T-cell (primary cell): ENCODE measurements at regions not wholly inside any gene's neighbourhood (a gene's known extent, or its start where the extent isn't known, plus 50 kb on each side); places are given as distances from the start of the nearest gene placed in this dataset.

Experiments
- ATAC-seq, 4 experiments: fragments of 200-7000 bp in 3 of 4; fragments of 150-1000 bp in 1 of 4; cut with Tn5 transposase; replicated peaks in 1 of 4; 1 replicate in 3 of 4; 2 replicates in 1 of 4; pipeline ENCODE4 v1.10.0; 2021; ENCODE audit warnings: moderate library complexity in 3 of 4, mild to moderate bottlenecking in 2 of 4, moderate number of reproducible peaks in 1 of 4
- CTCF ChIA-PET, 2 donors: fragments of 300-600 bp; sonication (Branson Sonifier 250); formaldehyde crosslinking; loops; one replicate each; lab custom pipeline; 2022; ENCODE audit warnings: antibody characterized with exemption in 2 of 2; lab: Charles Lee
- POLR2A ChIA-PET, 2 donors: fragments of 300-600 bp; sonication (Branson Sonifier 250); formaldehyde crosslinking; loops; one replicate each; lab custom pipeline; 2022; ENCODE audit warnings: antibody characterized with exemption in 2 of 2; lab: Charles Lee
- DNase-seq, 35 experiments: peaks; one replicate each; pipeline versions ENCODE4 v3.0.0 to v3.0.0-alpha.2; 2013 to 2023
- H3K27ac ChIP-seq: one replicate; pipeline ENCODE4 v1.5.1; 2013; ENCODE audit warnings: low read length
- H3K27me3 ChIP-seq, 2 experiments: replicated peaks in 1 of 2; 1 replicate in 1 of 2; 2 replicates in 1 of 2; pipeline versions ENCODE4 v1.6.1 to v1.7.0; 2013; ENCODE audit warnings: low read length in 1 of 2, mixed read lengths in 1 of 2; ENCODE audit not compliant: control insufficient read depth in 2 of 2, insufficient read depth in 2 of 2; ENCODE audit errors: extremely low read depth in 1 of 2
- H3K36me3 ChIP-seq, 2 donors: 1 replicate in 1 of 2; 2 replicates in 1 of 2; pipeline versions ENCODE4 v1.6.1 to v1.7.0; 2013; ENCODE audit warnings: low read length in 1 of 2; ENCODE audit not compliant: control insufficient read depth in 2 of 2, insufficient read depth in 1 of 2; ENCODE audit errors: extremely low read depth in 1 of 2
- H3K4me1 ChIP-seq, 2 experiments: 1 replicate in 1 of 2; 2 replicates in 1 of 2; pipeline versions ENCODE4 v1.6.1 to v1.7.0; 2013; ENCODE audit warnings: low read length in 2 of 2, mixed read lengths in 1 of 2; ENCODE audit not compliant: insufficient read depth in 2 of 2, control insufficient read depth in 1 of 2; ENCODE audit errors: extremely low read depth in 1 of 2
- H3K4me3 ChIP-seq, 2 donors: 1 replicate in 1 of 2; 2 replicates in 1 of 2; pipeline versions ENCODE4 v1.5.1 to v1.7.0; 2013; ENCODE audit warnings: mild to moderate bottlenecking in 2 of 2, low read length in 1 of 2, moderate library complexity in 1 of 2; ENCODE audit not compliant: control insufficient read depth in 1 of 2; ENCODE audit errors: extremely low read depth in 1 of 2
- H3K9me3 ChIP-seq: 2 replicates; pipeline ENCODE4 v1.7.0; 2013
- H3K27ac Mint-ChIP-seq, 2 donors: one replicate each; pipeline ENCODE4 v1.8.0; 2020 to 2021; ENCODE audit warnings: mild to moderate bottlenecking in 2 of 2, mixed read lengths in 2 of 2
- H3K27me3 Mint-ChIP-seq, 2 donors: one replicate each; pipeline ENCODE4 v1.8.0; 2021 to 2022; ENCODE audit warnings: mixed read lengths in 2 of 2
- H3K36me3 Mint-ChIP-seq: one replicate; pipeline ENCODE4 v1.8.0; 2021; ENCODE audit warnings: mixed read lengths
- H3K4me1 Mint-ChIP-seq, 3 donors: one replicate each; pipeline ENCODE4 v1.8.0; 2020 to 2022; ENCODE audit warnings: mixed read lengths in 3 of 3, mild to moderate bottlenecking in 1 of 3
- H3K4me3 Mint-ChIP-seq, 3 donors: one replicate each; pipeline ENCODE4 v1.8.0; 2020 to 2022; ENCODE audit warnings: mild to moderate bottlenecking in 3 of 3, mixed read lengths in 3 of 3, moderate library complexity in 3 of 3
- H3K9me3 Mint-ChIP-seq, 3 donors: one replicate each; pipeline ENCODE4 v1.8.0; 2020 to 2022; ENCODE audit warnings: mixed read lengths in 3 of 3
- WGBS: methylation state at CpG from one replicate; pipeline ENCODE4 v1.1.5; 2013; ENCODE audit warnings: missing lambda C conversion rate; ENCODE audit not compliant: insufficient coverage; 5-methylcytosine and 5-hydroxymethylcytosine counted together

DNA sequence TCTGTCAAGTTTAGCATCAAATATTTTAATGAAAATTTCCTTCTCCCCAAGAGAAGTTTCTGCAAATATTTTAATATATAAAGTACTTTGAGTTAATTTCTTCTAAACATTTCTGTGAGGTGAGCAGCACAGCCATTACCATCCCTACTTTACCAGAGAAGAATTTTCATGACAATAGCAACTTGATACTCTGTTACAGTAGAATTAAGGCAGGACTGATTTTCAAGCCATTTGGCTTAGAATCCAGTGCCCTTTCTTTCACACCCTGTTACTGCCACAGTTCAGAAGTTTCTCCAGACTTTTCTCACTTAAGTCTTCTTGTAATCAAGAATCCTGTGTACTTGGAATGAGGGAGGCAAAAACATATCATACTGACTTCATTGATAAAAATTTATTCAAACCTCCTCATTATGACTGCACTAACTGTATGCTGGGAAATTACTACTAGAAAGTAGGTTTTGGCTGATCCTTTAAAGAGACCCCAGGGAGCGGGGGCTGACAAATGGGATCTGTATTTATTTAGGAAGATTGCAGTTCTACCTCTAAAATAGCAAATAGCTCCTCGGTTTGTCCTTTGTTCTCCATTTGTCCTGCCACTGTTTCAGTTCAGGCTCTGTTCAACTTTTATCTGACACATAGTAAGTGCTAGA lies 557.0 kb upstream of the SGO1 start:
- no peak for DNase-seq
- WGBS: no CpG with 5 or more reads among the region's 2 CpGs
- no peak overlapping the region for H3K4me3 Mint-ChIP-seq
- H3K36me3 ChIP-seq: no peaks in the 10 kb centered on the region
- POLR2A ChIA-PET: no interaction called here
- H3K9me3 ChIP-seq: no peaks in the 10 kb centered on the region
- no peak overlapping the region for H3K27ac Mint-ChIP-seq
- no peaks in the 10 kb centered on the region for H3K4me1 Mint-ChIP-seq
- H3K4me1 ChIP-seq: no peaks in the 10 kb centered on the region
- no peaks in the 10 kb centered on the region for H3K27me3 ChIP-seq
- H3K27ac ChIP-seq: no peak overlapping the region
- no peak for ATAC-seq
- H3K36me3 Mint-ChIP-seq: no peaks in the 10 kb centered on the region
- CTCF ChIA-PET: no interaction called here
- H3K9me3 Mint-ChIP-seq: peaks cover 7 to 10% (median 7%) of the 10 kb centered on the region in 3 donors
- H3K27me3 Mint-ChIP-seq: no peaks in the 10 kb centered on the region
- no peak overlapping the region for H3K4me3 ChIP-seq

DNA sequence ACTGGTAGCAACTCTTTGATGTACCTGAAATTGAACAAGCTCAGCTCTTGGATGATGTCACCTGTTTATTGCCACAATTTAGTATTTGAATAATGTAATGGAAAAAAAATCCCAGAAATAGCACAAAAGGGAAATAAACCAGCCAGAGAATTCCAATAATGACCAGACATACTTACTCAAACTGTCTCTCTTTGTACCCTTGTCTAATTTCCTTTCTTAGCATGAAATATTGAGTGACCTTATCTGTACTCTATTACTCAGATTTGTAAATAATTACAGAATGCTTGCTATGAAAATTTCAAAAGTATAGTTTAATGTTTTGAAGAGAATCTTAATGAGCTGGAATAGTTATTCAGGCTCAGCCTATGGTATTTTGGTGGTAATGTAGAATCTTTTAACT lies 555.4 kb upstream of the SGO1 start:
- H3K27me3 ChIP-seq: no peaks in the 10 kb centered on the region
- Mint-ChIP-seq H3K36me3 (no peaks in the 10 kb centered on the region), H3K4me1 (no peaks in the 10 kb centered on the region), H3K27me3 (no peaks in the 10 kb centered on the region), H3K9me3 (peaks cover 3 to 4% (median 3%) of the 10 kb centered on the region in 3 donors), H3K4me3 (no peak overlapping the region), H3K27ac (no peak overlapping the region)
- ChIA-PET CTCF (no interaction called here), POLR2A (no interaction called here)
- no peaks in the 10 kb centered on the region for H3K9me3 ChIP-seq
- H3K4me1 ChIP-seq: no peaks in the 10 kb centered on the region
- DNase-seq: no peak
- no peak for ATAC-seq
- no peak overlapping the region for H3K4me3 ChIP-seq
- no peak overlapping the region for H3K27ac ChIP-seq
- H3K36me3 ChIP-seq: no peaks in the 10 kb centered on the region

DNA sequence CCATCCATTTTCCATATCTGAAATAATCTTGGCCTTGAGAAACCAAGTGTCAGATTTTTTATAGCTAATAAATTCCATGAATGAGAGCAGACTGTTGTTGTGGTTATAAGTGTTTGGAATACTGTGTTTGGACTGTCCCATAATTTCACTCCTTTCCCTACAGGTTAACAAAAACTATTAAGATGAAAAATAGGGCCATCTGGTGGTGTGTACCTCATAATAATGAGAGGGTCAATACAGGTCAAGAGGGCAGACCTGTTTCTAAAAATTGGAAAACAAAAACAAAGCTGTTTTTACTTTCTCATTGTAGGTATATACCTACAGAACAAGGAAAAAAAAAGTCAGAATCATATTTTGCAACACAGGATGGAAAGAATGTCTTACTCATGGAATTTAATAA lies 553.8 kb upstream of the SGO1 start:
- no peak overlapping the region for H3K27ac Mint-ChIP-seq
- ChIA-PET POLR2A (no interaction called here), CTCF (interaction anchor here in 1 of 2 donors (0.5 kb wide), 1 partner anchor 67 kb away, joined by 4 read pairs; no protein-coding TSS in a partner anchor)
- no peaks in the 10 kb centered on the region for H3K36me3 Mint-ChIP-seq
- peaks cover 3 to 4% (median 3%) of the 10 kb centered on the region in 3 donors for H3K9me3 Mint-ChIP-seq
- no peaks in the 10 kb centered on the region for H3K27me3 Mint-ChIP-seq
- H3K4me1 Mint-ChIP-seq: no peaks in the 10 kb centered on the region
- Histone ChIP-seq H3K36me3 (no peaks in the 10 kb centered on the region), H3K4me3 (no peak overlapping the region), H3K9me3 (no peaks in the 10 kb centered on the region), H3K27me3 (no peaks in the 10 kb centered on the region), H3K27ac (no peak overlapping the region), H3K4me1 (no peaks in the 10 kb centered on the region)
- no peak for DNase-seq
- ATAC-seq: no peak
- H3K4me3 Mint-ChIP-seq: no peak overlapping the region

DNA sequence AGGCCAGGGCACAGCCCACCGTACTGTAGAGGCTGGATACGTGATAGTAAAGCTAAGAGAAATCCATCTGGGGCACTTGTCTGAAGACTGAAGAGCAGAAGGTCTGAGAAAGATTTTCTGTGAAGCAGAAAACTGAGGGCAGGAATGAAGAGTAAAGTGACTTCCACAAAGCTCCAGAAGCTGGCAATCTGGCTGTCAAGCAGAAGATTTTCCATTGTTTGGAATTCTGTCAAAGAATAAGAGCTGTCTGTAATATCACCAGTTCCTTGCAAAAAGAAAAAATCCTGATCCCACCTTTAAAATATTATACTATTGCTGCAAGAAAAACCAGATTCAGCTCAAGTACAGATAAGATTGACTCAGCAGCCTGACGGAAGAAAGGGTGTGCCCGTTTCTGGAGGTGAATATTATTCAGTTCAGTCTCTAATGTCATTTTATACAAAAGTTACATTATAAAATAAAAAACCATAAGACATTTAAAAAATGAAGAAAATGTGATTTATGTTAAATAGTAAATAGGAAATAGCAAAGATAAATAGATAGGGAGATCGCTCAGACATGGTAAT lies 550.4 kb upstream of the SGO1 start:
- H3K9me3 ChIP-seq: no peaks in the 10 kb centered on the region
- no peak overlapping the region for H3K4me3 ChIP-seq
- ChIA-PET POLR2A (no interaction called here), CTCF (no interaction called here)
- H3K27me3 ChIP-seq: no peaks in the 10 kb centered on the region
- Mint-ChIP-seq H3K4me1 (no peaks in the 10 kb centered on the region), H3K36me3 (no peaks in the 10 kb centered on the region), H3K9me3 (peaks cover 0 to 4% (median 3%) of the 10 kb centered on the region in 3 donors), H3K27me3 (no peaks in the 10 kb centered on the region), H3K27ac (no peak overlapping the region), H3K4me3 (no peak overlapping the region)
- WGBS: 78% methylated on average over 3 of the region's 5 CpGs
- ATAC-seq (no peak), DNase-seq (no peak)
- H3K4me1 ChIP-seq: no peaks in the 10 kb centered on the region
- H3K36me3 ChIP-seq: no peaks in the 10 kb centered on the region
- no peak overlapping the region for H3K27ac ChIP-seq

DNA sequence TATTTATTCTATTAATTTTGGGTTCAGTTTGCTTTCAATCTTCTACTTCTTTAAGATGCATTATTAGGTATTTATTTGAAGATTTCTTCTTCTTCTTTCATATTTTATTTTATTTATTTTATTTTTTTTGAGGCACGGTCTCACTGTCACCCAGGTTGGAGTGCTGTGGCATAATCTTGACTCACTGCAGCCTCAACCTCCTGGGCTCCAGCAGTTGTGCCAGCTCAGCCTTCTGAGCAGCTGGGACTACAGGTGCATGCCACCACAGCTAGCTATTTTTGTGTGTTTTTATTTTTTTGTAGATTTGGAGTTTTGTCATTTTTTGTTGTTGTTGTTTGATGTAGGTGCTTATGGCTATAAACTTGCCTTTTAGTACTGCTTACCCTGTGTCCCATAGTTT lies 543.2 kb upstream of the SGO1 start:
- Histone ChIP-seq H3K27me3 (no peaks in the 10 kb centered on the region), H3K9me3 (no peaks in the 10 kb centered on the region), H3K4me1 (no peaks in the 10 kb centered on the region), H3K27ac (no peak overlapping the region), H3K4me3 (no peak overlapping the region), H3K36me3 (no peaks in the 10 kb centered on the region)
- no CpG with 5 or more reads among the region's 1 CpG for WGBS
- Mint-ChIP-seq H3K9me3 (peaks cover 16 to 40% (median 35%) of the 10 kb centered on the region in 3 donors), H3K36me3 (no peaks in the 10 kb centered on the region), H3K27me3 (no peaks in the 10 kb centered on the region), H3K27ac (no peak overlapping the region), H3K4me1 (no peaks in the 10 kb centered on the region), H3K4me3 (no peak overlapping the region)
- no peak for ATAC-seq
- no peak for DNase-seq
- POLR2A ChIA-PET: no interaction called here
- CTCF ChIA-PET: no interaction called here

DNA sequence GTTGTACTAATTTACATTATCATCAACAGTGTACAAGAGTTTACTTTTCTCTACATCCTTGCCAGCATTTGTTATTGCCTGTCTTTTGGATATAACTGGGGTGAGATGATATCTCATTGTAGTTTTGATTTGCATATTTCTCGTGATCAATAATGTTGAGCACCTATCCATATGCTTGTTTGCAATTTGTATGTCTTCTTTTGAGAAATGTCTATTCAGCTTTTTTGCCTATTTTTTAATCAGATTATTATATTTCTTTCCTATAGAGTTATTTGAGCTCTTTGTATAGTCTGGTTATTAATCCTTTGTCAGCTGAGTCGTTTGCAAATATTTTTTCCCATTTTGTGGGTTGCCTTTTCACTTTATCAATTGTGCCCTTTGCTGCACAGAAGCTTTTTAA lies 540.8 kb upstream of the SGO1 start:
- Mint-ChIP-seq H3K36me3 (no peaks in the 10 kb centered on the region), H3K4me1 (no peaks in the 10 kb centered on the region), H3K27ac (no peak overlapping the region), H3K27me3 (no peaks in the 10 kb centered on the region), H3K9me3 (peaks cover 17 to 52% (median 43%) of the 10 kb centered on the region in 3 donors), H3K4me3 (no peak overlapping the region)
- CTCF ChIA-PET: no interaction called here
- 29% methylated on average over 1 of the region's 2 CpGs for WGBS
- POLR2A ChIA-PET: interaction anchor here in 1 of 2 donors (0.6 kb wide), 1 partner anchor 12 kb away, joined by 4 read pairs; no protein-coding TSS in a partner anchor
- no peak overlapping the region for H3K4me3 ChIP-seq
- no peak for ATAC-seq
- no peaks in the 10 kb centered on the region for H3K36me3 ChIP-seq
- no peak for DNase-seq
- no peaks in the 10 kb centered on the region for H3K9me3 ChIP-seq
- H3K27ac ChIP-seq: no peak overlapping the region
- no peaks in the 10 kb centered on the region for H3K27me3 ChIP-seq
- no peaks in the 10 kb centered on the region for H3K4me1 ChIP-seq
